COR-L47 (cell line): ENCODE measurements at regions not wholly inside any gene's neighbourhood (a gene's known extent, or its start where the extent isn't known, plus 50 kb on each side); places are given as distances from the start of the nearest gene placed in this dataset.

ENCODE experiments used
- DNase-seq: peaks from one replicate; lab custom pipeline; 2025; lab: John Stamatoyannopoulos, UW

GRCh38 chr18:51724790-51725721 is 527.6 kb upstream of the MEX3C start:
- DNase-seq = peak; percentile 40

- DNase-seq = no peak
Measured at GRCh38 chr18:51726614-51727013, 529.1 kb upstream of the MEX3C start.

GRCh38 chr18:51727780-51728179 is 530.3 kb upstream of the MEX3C start:
- DNase-seq = no peak

GRCh38 chr18:51731070-51731469 is 533.6 kb upstream of the MEX3C start:
- no peak for DNase-seq

GRCh38 chr18:51734576-51734975 is 537.1 kb upstream of the MEX3C start:
- DNase-seq = no peak

- DNase-seq = no peak
Measured at GRCh38 chr18:51739044-51739666, 541.7 kb upstream of the MEX3C start.

- DNase-seq = no peak
Measured at GRCh38 chr18:51751901-51752300, 554.4 kb upstream of the MEX3C start.

GRCh38 chr18:51753365-51754057 is 556.0 kb upstream of the MEX3C start:
- DNase-seq = peak; percentile 59

DNA sequence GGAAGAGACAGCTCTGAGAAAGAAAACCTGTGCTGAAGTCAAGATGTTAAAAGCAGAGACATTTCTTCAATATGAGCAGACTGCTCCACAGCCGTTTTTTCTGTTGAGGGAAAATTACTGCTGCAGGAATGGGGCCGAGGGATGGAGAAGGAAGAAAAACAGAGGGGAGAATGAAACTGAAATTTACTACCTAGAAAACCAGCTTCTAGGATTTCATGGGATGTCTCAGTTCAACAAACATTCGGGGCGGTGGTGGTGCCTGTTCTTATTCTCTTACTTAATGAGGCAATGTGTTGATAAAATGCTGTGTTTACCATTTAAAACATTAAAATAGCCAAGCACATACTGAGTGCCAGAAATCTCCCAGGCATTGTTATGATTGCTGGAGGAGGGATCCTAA is 557.1 kb upstream of the MEX3C start:
- DNase-seq = no peak

DNA sequence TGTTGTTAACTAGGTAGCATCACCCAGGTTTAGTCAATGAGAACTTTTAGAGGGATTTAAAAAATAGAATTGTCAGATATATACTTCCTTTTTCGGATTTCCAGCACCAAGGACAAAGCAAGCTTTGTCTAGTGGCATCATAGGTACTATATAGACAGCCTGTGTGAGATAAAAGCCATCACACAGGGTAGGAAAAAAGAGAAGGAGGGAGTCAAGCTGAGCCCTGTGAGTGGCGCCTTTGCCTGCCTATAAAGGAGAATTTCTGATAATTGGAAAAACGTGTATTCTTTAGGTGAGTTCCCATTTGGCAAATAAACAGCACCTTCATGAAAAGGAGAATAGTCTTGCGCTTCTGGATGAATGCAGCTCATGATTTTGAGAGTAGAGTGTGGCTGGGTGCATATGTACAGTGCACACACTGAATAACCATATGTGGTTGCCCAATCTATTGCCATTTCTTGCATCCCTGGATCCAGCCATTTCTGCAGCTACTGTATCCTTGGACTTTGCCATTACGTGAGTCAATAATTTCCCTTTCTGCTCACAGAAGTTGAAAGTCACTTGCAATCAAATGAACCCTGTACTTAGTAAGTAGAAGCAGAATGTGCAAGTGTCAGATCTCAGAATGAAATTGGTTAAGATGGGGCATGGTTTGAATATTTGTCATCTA is 559.9 kb upstream of the MEX3C start:
- DNase-seq = no peak

DNA sequence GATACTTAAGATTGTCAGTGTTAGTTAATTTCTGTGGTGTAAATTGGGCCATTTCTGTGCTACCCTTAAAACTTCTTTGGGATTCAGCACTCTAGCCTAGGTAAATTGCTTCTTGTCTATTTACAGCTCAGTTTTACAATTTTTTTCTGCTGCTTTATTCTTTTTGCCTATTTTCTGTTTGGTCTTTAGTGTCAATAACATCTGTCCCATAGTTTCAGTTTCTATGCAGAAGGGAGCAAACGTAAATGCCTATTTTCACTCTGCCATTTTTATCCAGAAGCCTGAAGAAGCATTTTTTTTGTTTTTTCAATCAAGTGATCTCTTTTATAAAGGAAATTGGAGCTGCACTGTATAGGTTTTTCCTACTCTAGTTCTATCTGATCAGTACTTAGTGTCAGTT is 564.9 kb upstream of the MEX3C start:
- DNase-seq = no peak

DNA sequence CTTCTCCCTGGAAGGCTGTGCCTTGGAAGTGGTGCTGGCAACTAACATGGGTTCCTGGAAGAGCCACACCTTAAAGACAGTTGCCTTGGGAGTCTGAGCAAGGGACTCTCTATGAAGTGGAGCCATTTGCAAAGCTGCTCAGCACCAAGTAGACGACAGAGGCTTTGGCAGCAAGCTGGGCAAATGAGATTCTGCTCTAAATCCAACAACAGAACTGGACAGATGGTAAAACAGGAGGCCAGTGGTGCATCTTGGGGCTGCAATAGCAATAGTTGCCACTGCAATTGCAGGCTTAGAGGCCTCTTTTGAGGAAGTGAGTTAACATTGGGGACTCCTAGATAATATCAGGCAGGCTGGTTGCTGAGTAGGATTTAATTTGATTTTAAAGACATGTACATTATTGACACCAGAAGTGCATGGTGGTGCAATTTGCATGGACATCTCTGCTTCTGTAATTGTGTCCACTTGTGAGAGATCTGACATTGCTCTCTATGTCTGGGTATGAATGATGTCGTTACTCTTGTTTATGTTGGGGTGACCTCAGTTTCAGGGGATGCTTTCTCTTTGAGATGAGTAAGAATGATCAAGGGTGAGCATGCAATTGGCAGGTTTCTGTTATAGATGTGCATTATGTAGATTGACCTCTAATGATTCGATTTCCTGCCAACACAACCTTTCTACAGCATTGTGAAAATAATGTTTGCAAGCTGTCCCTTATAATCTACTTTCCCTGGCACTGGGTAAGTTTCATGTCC is 568.3 kb upstream of the MEX3C start:
- no peak for DNase-seq

DNA sequence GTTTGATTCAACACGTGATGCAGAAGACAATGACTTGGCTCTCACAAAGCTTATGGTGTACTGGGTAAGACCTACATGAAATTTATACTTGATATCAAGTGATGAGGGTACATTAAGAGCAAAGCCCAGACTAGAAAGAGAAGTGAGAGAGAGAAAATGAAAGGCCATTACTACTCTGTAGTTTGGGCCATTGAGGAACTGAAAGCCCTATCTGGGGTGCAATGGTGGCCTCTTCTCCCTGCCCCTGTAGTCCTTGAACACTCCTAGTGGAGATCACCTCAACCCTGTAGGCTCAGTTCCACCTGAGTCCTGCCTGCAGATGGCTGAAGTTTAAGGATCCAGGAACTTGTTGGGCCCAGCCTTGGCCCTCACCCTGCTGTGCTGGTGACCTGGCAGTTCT is 569.8 kb upstream of the MEX3C start:
- no peak for DNase-seq

DNA sequence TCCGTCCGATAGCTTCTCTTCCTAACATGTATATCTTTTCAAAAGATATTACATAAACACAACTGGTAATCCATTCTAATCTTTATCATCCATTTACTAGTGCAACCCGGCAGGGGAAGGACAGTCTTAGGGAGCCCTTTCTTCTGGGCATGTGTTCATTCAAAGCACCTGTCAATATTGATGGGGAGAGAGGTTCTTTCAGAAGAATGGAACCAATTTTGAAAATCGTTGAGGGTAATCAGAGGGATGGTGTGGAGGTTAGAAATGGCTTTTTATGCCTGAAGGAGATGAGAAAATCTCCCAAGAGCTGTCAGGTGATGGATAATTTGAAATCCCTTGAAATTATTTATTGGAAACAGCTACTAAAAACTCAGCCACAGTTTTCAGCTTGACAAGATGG is 561.9 kb upstream of the DCC start:
- no peak for DNase-seq

DNA sequence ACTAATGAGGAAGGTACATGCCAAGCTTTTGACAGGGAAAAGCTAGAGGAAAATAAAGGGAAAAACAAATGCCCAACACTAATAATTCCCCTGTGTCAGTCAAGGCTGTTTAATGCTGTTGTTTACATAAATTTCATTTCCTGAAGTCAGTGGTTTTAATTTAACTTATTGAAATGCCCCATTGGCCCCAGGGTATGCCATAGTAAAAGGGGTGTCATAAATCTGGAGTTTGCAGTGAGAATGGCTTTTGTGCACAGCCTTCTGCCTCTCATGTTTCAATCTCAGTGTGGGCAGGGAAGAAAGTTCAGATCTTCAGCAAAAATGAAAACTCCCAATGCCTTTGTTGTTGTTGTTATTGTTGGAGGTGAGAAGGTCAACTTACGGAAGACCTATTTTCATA is 550.1 kb upstream of the DCC start:
- DNase-seq = no peak

GRCh38 chr18:51801514-51801913 is 538.5 kb upstream of the DCC start:
- DNase-seq = no peak

- peak; percentile 35 for DNase-seq
Measured at GRCh38 chr18:51802569-51803428, 537.2 kb upstream of the DCC start.

DNA sequence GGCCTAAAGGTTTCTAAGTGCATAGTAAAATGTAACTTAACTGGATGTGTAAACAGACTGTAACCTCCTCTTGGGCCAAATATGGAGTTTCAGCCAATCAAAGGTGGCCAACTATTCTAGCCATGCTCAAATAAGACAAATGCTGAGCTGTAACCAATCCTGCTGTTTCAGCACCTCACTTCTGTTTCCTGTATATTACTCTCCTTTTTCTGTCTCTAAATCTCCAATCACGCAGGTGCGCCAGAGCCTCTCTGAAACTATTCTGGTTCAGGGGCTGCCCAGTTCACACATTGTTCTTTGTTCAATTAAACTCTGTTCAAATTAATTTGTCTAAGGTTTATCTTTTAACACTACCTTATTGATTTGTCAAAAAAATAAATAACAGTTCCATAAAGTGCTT is 532.7 kb upstream of the DCC start:
- DNase-seq = no peak

DNA sequence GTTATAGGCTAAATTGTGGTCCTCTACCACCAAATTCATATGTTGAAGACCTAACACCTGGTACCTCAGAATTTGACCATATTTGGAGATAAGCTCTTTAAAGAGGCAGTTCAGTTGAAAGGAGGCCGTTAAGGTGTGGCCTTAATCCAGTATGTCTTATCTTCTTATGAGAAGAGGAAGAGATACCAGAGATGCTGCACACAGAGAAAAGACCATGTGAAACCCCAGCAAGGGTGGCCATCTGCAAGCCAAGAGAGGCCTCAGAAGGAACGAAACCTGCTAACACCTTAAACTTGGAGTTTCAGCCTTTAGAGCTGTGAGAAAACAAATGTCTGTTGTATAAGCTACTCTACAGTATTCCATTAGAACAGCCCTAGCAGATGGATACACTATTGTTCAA is 528.1 kb upstream of the DCC start:
- no peak for DNase-seq

DNA sequence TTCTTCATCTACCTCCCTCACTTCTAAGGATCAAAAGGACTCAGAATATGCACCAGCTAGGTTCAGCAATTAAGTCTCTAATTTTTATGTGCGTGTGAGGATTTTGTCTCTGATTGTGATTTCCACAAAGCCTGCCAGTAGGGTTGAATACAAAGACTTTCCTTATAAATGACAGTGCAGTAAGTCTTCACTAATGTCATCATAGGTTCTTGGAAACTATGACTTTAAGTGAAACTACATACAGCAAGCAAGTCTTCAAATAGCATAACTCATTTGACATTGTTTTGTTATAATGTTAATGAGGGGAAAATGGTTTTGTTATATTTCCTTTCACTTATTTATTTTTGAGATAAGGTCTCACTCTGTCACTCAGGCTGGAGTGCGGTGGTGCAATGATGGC is 526.3 kb upstream of the DCC start:
- DNase-seq = no peak

DNA sequence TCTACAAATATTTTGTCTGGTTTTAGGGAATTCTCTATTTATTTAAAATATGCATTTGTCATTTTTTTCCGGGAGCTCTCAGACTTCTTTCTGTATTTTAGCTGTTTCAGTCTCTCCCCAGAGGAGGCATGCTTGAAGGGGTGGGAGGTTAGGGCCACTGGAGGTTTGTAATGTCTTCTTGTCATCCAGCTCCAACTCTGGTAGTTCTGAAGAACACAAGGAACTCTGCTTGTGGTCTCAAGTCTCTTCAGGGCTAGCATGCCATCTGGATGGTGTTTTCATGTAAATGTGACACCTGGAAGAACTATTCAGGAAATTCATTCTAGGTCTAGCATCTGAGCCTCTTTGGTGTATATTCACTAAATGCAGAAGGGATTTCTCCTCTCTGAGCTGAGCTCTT is 518.4 kb upstream of the DCC start:
- DNase-seq = no peak
